Neural progenitor cell (in vitro differentiated cells): ENCODE measurements at regions not wholly inside any gene's neighbourhood (a gene's known extent, or its start where the extent isn't known, plus 50 kb on each side); places are given as distances from the start of the nearest gene placed in this dataset.

Source experiments
- CTCF ChIP-seq: fragments of 200-600 bp; sonication (generic); IDR thresholded peaks from 2 replicates; pipeline ENCODE4 v1.5.1; 2017; ENCODE audit warnings: antibody characterized with exemption, mild to moderate bottlenecking
- EZH2phosphoT487 ChIP-seq: fragments of 200-600 bp; sonication (generic); IDR thresholded peaks from 2 replicates; pipeline ENCODE4 v1.6.1; 2017; ENCODE audit warnings: antibody characterized with exemption

DNA sequence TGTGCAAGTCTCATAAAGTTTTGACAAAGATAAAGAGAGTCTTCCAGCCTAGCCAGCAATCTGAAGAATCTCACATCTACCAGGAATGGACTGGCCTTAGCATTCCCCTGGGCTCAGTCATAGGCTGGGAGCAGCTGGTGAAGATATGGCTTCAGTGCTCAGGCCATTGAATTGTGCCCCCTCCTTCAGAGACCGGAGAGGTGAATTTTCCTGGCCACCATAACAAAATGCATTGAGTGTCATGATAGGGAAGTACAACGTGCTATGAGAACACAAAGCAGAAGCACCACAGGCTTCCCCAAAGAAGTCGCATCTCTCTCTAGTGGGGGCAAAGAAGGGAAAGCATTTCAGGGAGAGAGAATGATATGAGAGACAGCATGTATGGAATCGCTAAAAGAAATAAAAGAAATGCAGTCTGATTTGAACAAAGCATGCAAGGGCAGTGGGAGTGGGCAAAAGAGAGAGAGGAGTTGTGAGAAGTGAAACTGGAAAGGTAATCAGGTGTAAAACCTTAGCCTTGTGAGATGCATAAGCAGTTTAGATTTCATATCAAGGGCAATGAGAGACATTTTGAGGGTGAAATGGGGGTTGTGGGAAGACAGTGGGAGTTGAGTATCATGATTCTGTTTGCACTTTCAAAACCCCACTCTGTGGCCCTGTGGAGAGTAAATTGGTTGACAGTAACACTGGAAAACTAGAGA lies 57.1 kb upstream of the NMUR2 start:
- TF ChIP-seq CTCF: no peak
- TF ChIP-seq EZH2phosphoT487: no peak
